ENCODE measurements at regions not wholly inside any gene's neighbourhood (a gene's known extent, or its start where the extent isn't known, plus 50 kb on each side); places are given as distances from the start of the nearest gene placed in this dataset.
"Not testable (repeated sequence)": the region's sequence is repeated elsewhere in the genome, so short reads cannot be mapped to it uniquely, and the experiment has no call there.

DNA sequence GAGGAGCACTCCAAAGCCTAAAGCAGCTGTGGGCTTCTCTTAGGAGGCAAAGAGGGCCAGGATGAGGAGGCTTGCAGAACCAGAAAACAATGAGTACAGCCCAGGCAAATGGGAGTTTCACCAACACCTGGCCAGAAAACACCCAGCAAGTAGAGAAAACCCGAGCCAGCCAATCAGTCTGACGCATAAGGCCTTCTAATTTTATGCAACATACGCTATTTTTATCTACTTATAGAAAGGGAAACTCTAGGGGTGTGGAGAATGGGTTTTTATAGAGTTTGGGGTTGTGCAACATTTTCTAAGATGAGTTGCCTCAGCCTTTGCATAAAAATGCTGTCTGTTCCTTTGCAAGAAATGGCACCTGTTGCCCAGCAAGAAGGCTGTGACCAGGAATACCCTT, 529.0 kb upstream of the CDH5 start:
- DNase-seq (ENCODE audit: low read depth), result no peak

DNA sequence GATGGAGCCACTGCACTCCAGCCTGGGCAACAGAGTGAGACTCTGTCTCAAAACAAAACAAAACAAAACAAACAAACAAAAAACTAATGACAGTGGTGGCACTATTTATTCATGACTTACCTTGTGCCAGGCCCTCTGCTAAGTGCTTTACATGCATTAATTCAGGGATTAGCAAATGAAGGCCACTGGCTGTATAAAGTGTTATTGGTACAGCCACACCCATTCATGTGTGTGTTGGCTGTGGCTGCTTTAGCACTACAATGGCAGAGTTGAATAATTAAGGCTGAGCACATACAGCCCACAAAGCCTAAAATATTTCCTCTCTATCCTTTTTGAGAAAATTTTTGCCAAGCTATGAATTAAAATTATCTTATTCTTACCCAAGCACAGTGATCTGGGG, 531.8 kb upstream of the CDH5 start:
- no peak for DNase-seq (ENCODE audit: low read depth)

DNA sequence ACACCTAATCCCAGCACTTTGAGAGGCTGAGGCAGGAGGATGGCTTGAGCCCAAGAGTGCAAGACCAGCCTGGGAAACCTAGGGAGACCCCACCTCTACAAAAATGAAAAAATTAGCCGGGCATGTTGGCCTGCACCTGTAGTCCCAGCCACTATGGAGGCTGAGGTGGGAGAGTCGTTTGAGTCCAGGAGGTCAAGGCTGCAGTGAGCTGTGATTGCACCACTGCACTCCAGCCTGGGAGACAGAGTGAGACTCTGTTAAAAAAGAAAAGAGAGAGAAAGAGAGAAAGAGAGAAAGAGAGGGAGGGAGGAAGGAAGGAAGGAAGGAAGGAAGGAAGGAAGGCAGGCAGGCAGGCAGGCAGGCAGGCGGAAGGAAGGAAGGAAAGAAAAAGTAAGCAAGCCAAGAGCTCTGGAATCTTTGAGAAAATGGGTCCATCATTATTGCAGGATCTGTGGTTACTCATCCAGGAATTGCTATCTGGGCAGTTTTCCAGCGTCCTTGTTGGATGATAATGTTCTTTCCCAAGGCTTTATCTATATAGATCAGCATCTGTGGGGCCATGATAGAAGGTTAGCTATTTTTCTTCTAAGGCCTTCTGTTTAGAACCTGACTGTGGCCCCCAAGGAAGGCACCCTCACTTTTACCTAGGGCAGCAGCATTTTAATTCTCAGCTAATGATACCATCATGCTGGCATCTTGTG, 533.2 kb upstream of the CDH5 start:
- DNase-seq (ENCODE audit: low read depth), result no peak

DNA sequence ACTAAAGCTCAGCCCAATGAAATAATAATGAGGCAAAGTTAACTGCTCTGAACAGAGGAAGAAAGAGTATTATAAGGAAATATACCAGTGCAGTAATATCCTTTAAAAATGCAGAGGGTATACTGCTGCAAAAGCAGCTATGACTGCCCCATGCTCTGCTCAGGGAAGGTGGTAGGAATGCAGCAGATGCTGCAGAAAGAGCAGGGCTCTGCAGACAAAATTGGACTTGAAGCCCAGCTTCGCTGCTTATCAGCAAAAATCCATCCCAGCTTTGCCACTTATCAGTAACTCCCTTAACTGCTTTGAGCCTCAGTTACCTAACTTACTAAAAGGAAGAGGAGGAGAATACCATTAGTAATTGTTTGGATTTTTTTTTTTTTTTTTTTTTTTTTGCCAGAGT, 533.8 kb upstream of the CDH5 start:
- DNase-seq (ENCODE audit: low read depth), result no peak

DNA sequence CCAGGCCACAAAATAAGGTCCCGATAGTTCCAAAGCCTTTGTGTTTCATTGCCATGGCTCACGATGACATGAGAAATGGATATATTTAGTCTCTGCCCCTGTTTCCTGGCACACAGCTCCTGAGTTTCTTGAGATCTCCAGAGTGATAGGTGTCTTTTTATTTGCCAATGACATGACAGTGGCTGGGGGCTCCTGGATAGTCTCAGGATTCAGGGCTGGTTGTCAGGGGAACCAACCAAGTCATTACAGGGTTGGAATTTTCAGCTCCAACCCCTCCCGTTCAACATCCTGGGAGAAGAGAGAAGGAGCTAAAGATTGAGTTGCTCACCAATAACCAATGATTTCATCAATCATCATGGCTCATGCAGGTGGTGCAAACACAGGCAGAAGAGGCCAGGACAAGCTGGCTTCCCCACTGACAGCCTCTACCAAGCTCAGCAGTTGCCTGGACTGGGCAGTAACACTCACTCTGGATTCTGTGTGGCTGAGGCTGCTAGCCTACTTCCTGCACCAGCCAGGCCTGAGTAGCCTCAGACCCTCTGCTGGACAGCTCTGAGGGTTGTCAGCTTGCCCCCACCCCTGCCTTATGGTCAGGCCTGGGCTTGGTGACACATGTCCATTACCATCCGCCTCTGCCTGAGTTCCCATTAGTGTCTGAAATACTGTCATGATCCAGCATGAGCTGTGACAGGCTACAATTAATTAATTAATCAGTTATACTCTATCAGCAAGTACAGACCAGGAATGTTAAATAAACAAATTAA, 534.4 kb upstream of the CDH5 start:
- no peak for DNase-seq (ENCODE audit: low read depth)

DNA sequence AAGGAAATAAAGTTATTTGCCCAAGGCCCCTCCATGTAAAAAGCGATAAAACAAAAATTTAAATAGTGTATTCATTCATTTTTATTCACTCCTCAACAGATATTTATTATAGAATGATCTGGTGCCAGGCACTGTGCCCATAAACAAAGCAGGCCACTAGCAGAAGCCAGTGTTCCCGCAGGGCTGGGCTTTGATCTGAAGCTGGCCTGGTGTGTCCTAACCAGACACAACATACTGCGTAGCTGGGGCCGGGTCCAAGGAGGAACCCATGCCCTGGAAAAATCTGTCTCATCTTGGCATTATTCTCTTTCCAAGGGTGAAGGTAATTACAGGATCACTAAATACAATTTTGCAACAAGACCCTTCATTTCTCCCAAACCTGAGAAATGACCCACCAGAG, 537.4 kb upstream of the CDH5 start:
- no peak for DNase-seq (ENCODE audit: low read depth)

DNA sequence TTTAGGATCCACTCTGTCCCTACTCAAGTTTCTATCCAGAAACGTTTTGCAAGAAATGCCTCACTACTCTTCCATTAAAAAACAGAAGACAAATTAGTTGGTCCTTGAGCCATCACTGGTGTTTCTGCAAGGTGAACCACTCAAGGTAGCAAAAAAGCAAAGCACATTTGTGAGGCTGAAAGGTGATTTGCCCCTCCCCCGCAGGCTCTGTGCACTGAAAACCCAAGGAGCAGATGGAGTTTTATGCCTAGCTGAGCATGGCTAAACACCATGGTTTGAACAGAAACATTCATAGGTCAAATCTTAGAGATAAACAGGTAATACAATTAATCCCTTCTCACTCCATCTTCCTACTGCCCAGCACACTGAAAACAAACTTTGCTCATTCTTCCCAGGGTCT, 538.2 kb upstream of the CDH5 start:
- DNase-seq (ENCODE audit: low read depth), result no peak

DNA sequence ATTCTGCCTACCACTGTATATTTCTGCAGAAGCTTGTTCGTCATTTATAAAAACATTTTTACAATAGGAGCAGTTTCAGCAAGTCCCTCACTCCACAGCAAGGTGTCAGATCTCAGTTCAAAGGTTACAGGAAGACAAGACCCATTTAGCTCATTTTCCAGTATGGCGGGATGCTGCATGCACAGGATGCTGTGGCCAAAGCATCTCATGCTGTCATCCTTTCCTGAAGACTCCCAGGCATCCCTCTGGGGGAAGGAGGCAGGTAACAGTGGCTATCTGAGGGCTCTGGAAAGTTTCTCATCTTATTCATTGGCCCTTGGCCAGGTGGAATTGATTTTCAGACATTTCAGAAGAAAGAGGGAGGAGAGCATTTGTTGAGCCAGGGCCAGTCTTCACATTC, 539.3 kb upstream of the CDH5 start:
- no peak for DNase-seq (ENCODE audit: low read depth)

DNA sequence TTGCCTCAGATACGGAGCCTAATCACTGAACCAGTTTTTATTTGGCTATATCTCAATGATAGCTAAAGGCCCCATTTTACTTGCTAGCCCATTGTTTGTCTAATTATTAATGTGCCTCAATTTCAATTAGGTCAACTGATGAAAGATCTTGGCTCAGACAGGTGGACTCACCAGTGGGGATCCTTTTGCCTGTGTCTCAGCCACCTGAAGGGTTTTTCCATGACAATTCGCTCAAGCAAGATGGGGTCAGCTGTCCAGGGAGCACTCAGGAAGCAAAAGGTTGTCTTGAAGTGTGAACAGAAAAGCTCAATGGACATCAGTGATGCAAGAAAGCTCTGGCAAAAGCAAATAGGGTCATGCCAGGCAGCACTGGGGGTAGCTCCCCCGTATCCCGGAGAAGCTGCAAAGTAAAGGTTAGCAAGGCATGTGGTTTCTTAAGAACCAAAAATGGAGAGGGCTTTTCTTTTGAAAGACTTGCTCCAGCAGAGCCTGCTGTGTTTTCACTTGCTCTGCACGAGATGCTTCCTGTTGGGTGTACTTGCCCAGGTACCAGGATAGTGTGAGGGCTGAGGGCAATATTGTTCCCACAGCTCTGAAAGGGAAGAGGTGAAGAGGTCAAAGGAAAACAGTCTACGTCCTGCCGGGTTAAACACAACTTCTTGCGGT, 541.2 kb upstream of the CDH5 start:
- DNase-seq (ENCODE audit: low read depth), result no peak

DNA sequence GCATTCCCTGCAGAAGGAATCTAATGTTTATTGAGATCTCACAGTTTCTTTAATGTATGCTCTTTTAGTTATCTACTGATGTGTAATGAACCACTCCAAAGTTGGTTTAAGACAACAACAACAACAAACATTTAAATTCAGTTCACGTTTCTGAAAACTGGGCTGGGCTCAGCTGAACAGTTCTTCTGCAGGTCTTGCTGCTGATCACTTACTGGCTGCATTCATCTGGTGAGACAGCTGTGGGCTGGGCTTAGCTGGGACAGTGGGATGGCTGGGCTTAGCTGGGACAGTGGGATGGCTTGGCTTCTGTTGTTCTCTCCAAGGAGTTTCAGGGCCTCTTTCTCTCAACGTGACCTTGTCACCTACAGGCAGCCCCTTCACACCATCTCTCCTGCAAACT, 544.3 kb upstream of the CDH5 start:
- no peak for DNase-seq (ENCODE audit: low read depth)

DNA sequence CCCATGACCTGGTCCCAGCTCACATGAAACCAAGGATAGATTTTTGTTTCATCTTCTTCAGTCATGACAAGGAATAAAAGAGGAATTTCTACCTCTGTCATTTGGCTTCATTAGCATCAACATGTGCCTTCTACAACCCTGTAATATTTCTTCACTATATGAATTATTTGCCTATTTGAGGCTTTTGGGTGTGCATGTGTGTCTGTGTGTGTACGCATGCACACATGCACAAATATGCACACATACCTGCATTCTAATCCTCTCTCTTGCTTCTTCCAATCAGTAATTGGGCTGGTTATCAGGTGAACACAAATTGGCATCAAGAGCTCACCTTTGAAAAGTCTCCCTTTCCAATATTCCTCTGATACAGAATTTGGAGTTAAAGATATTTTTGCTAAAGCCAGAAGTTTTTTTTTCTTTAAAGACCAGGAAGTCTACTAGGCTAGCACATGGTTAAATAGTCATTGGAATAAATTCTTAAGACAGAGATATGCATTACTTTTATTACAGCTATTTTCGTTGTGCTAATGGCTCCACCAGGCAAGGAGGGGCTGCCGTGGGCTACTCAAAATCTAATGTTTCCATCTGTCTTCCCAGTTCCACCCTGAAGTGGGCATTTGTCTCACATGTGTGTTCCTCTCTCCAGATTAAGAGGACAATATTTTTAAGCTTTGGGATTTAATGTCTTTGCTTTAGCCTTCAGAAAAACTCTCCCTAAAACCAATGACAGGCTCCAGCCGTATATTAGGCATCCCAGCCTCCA, 547.2 kb upstream of the CDH5 start:
- no peak for DNase-seq (ENCODE audit: low read depth)

DNA sequence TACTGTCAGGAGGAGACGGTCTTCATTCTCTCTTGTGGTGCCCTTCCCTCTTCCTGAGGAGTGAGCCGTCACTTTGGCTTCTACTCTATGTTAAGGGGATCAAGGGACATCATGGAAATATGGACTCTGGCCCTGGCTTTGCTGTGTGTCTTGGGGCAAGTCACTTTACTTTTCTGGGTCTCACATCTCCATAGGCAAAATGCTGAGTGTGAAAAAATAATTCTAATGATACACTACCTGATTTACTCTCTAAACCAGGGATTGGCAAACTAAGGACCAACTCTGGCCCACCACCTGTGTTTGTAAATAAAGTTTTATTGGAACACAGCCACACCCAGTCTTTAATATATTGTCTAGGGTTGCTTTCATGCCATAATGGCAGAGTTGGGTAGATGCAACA, 548.7 kb upstream of the CDH5 start:
- DNase-seq (ENCODE audit: low read depth), result no peak

DNA sequence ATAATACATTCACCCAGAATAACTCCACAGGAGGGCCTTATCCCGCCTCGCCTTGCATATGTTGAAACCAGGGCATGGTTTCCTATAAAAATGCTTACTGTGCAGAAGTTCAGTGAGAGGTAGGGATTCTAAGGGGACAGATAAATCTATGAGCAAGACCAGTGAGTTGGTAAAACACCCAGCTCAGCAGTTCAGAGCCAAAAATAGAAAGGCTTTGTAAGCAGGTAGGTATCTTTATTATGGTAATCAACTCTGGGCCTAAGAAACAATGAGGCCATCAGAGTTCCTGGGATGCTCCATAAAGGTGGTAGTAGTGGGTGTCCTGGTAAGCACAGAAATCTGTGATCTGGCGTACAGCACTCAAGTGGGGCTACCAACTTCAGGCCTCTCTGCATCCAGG, 549.4 kb upstream of the CDH5 start:
- no peak for DNase-seq (ENCODE audit: low read depth)

DNA sequence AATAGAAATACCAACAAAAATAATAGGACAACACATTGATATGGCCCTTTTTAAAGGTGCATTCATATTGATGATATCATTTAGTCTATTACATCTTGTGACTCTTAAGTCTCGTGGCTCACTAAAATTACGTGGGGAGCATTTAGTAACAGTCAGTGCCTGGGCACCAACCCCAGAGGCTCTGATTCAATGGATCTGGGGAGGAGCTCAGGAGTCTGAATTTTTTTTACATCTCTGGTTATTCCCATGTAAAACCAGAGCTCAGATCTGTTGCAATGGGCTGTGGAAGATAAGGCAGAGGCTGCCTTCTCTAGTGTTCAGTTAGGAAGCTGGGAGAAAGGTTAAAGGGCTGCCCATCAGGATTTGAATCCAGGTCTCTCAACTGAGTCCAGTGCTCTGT, 549.9 kb upstream of the CDH5 start:
- no peak for DNase-seq (ENCODE audit: low read depth)

DNA sequence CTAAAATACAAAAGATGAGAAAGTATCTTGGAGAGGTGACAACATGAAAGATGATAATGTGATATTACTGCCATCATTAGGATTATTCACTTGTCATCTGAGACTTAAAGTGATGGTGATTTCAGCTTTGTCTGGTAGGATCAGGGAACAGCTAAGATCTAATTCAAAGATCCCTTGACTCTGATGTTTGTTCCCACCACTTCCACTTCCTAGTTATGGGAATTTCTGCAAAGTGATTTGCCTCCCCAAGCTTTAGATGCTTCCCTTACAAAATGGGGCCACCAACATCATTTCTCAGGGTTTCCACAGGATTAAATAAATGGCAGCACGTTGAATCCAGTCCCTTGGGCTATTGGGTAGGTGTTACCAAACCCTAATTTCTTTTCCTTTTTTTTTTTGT, 550.8 kb upstream of the CDH5 start:
- DNase-seq (ENCODE audit: low read depth), result no peak

DNA sequence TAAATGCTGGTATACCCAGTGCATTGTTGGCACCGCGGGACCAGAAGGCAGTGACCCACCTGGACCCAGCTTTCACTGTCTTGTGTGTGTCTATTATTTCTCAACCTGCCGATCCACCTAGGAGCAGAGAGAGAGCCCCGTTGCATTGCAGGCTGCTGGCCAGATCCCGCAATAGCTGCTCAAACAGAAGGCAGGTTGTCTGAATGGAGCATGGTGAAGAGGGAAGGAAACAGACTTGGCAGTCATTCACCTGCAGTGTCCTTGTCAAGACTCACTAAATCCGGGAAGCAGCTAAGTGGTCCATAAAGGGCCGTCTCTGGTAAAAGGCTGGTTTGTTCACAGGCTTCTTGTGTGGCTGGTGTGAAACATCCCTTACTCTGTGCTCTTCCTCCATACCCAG, 552.6 kb upstream of the CDH5 start:
- not testable (repeated sequence) for DNase-seq (ENCODE audit: low read depth)

DNA sequence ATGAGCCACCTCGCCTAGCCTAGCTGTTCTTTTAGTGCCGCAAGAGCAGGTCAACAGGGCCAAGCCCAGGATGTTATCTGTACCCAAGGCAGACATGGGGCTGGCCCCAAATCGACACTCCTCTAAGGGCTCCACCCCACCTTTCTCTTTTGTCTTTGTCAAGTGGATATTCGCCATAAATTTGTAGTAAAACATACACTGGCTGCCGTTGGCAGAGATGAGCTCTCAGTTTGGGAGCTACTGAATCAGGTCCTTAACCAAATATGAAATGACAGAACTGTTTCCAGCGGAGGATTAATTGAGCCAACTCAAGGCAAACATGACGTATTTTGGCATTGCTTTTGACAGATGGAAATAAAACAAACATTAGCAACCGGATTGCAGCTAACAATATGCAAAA, 556.9 kb upstream of the CDH5 start:
- no peak for DNase-seq (ENCODE audit: low read depth)

DNA sequence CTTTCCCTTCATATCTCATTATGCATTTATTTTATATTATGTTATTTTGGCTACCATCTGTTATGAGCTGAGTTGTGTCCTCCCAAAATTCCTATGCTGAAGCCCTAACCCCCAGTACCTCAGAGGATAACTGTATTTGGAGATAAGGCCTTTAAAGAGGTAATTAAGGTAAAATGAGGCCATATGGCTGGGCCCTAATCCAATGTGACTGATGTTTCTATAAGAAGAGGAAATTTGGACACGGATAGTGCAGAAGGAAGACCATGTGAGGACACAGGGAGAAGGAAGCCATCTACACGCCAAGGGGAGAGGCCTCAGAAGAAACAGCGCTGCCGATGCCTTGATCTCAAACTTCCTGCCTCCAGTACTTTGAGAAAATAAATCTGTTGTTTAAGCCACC, 557.7 kb upstream of the CDH5 start:
- no peak for DNase-seq (ENCODE audit: low read depth)

DNA sequence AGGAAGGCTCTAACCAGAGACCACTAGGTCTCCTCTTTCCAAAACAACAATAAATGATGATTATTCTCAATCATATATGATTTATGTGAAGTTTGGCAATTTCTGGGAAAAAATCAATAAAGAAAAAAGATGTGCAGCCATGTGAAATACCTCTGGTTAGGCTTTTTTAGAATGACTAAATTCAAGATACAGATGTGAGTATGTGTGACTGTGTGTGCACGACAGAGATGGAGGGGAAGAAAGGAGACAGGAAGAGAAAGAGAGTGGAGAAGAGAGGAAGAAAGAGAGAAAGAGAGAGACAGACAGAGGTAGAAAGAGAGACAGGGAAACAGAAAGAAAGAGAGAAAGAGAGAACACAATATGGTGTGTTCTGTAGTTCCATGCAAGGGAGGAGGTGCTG, 558.6 kb upstream of the CDH5 start:
- DNase-seq (ENCODE audit: low read depth), result no peak

DNA sequence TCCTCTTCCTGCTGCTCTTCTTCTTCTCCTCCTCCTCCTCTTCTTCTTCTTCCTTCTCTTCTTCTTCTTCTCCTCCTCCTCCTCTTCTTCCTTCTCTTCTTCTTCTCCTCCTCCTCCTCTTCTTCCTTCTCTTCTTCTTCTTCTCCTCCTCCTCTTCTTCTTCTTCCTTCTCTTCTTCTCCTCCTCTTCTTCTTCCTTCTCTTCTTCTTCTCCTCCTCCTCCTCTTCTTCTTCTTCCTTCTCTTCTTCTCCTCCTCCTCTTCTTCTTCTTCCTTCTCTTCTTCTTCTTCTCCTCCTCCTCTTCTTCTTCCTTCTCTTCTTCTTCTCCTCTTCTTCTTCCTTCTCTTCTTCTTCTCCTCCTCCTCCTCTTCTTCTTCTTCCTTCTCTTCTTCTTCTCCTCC, 560.8 kb upstream of the CDH5 start:
- not testable (repeated sequence) for DNase-seq (ENCODE audit: low read depth)

DNA sequence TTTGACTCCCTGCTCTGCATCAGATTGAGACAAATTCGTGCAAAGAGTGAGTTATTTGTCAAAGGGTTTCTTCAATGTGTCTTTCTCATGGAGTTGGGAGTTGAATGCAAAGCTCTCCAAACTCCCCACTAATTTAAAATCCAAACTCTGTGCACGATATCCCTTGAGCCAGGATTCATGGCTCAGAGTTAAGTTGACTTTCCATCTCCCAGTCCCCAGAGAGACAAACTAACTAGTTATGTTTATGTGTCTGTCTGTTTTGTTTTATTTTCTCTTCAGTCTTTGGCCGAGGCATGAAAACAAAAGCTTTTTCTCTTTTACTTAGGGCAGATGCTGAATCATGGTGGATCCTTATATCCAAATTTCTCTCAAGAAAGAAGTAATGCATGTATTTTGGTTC, 570.0 kb upstream of the CDH5 start:
- no peak for DNase-seq (ENCODE audit: low read depth)

DNA sequence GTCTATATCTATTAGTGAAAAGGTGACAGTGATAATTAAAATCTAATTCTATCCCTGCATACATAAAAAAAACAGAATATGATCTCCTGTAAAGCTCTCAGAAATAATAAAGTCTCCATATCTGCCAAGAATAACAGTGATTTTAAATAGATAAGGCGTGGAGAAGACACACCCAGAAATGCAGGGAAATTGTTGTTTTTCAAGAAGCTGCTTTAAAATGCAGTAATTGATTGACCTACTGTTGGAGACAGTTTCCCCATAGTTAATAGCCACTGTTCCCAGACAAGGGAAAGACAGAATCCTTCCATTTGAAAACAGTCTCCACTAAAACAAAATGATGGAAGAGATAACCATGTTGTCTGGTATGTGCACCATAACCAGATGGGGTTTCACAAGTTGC, 571.5 kb upstream of the CDH5 start:
- no peak for DNase-seq (ENCODE audit: low read depth)

DNA sequence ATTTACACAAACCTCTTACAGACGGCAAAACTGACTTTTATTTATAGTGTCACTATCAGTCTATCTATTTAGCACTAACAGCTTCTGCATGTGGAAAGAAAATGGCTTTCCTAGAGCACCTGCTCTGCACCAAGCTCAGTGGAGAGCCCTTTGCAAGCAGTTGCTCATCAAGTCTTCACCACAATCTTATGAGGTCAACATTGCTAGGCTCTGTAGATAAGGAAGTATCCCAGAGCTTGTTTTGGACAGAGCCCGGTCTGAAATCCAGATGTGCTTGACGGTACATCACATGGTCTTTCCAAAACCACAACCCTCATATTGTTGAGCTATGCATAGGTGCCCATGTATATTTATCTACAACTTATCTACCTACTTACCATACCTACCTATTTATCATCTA, 572.7 kb upstream of the CDH5 start:
- DNase-seq (ENCODE audit: low read depth), result no peak

Measured in stimulated activated CD4-positive, alpha-beta T cell treated with anti-CD3 and anti-CD28 coated beads, Interleukin-2, amount 100 ng/mL, for 4 hours (primary cell).